ENCODE measurements at regions not wholly inside any gene's neighbourhood (a gene's known extent, or its start where the extent isn't known, plus 50 kb on each side); places are given as distances from the start of the nearest gene placed in this dataset.

DNA sequence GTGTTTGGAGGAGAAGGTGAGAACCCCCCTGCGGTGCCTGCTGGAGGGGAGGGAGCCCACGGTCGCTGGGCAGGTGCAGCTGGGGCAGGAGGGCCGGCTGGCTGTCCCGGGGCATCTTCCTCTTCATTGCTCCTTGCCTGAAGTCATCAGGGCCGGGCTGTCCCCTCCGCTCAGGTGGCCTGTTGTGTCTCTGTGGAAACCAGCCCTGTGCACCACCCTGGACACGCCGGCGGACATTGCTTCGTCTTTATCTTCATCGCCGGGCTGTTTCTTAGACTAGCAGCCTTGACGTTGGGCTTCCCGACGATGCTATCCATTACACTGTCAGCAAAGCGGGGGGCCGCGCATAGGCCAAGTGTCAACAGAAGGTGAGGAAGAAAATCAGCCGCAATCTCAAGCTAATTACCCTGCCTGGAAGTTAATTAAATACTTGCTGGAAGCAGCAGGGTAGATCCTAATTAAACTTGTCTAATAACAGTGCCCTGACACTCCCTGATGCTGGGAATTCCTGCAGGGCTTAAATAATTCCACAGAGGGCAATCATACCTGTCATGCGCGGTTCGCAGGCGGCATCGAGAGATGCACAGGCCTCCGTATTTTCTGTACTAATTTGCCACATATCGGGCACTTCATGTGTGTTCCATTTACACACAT, 111.4 kb upstream of the SOX1 start:
- no peaks in the 10 kb centered on the region for H3K36me3 ChIP-seq
- H3K4me3 ChIP-seq, result no peak overlapping the region
- WGBS, result 81% methylated on average over 25 of the region's 27 CpGs
- no peaks in the 10 kb centered on the region for H3K9me3 ChIP-seq
- H3K27ac ChIP-seq, result no peak overlapping the region
- H3K4me1 ChIP-seq (replicated peaks), result no peaks in the 10 kb centered on the region
- intact Hi-C loops (cut with DNase I), result no loop called here
- no peaks in the 10 kb centered on the region for H3K27me3 ChIP-seq (replicated peaks; ENCODE audit: insufficient read depth)
- no peak for DNase-seq (ENCODE audit: low spot score)
- TF ChIP-seq, protein P1, sequence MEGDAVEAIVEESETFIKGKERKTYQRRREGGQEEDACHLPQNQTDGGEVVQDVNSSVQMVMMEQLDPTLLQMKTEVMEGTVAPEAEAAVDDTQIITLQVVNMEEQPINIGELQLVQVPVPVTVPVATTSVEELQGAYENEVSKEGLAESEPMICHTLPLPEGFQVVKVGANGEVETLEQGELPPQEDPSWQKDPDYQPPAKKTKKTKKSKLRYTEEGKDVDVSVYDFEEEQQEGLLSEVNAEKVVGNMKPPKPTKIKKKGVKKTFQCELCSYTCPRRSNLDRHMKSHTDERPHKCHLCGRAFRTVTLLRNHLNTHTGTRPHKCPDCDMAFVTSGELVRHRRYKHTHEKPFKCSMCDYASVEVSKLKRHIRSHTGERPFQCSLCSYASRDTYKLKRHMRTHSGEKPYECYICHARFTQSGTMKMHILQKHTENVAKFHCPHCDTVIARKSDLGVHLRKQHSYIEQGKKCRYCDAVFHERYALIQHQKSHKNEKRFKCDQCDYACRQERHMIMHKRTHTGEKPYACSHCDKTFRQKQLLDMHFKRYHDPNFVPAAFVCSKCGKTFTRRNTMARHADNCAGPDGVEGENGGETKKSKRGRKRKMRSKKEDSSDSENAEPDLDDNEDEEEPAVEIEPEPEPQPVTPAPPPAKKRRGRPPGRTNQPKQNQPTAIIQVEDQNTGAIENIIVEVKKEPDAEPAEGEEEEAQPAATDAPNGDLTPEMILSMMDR (IDR thresholded peaks at IDR 0.05), result no peak
- TF ChIP-seq POLR2A (IDR thresholded peaks at IDR 0.05) (no peak), POLR2AphosphoS5 (IDR thresholded peaks at IDR 0.05) (no peak)

DNA sequence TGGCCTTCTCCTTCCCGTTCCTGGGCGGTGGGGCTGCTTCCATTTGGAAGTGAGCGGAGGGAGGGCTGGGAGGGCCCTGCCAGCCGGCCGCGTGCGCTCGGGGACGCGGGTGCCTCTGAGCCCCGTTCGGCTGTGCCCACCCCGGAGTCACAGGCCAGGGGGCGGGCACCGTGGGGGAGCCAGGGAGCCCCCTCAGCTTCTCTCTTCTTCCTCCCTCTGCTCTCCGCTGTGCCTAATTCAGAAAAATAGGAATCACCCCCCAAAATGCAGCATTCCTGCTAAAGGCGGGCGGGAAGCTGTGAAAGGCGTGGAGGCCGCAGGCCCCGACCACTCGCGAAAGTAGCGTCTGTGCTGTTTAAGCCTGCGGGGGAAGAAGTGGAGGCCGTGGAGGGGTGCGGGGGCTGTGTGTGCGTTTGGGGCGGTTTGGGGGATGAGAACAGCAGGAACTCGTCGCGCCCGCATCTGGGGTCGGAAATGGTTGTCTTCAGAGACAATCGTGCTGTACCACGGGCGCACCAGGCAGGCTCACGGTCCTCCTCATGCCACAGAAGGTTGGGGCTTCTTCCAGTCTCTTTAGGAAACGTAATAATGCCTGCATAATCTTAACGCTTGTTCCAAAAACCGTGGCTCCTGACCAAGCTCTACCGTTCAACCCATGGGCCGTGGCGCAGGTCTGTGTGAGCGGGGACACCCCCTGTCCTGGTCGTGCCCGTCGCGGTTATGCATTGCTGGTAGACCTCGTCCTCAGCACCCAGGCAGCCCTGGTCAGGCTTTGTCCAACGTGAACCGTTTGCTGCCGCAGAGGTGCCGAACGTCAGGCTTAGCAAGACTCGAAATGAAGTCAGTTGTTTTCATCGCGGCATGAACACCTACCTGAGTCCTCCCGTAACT, 110.4 kb upstream of the SOX1 start:
- 94% methylated on average over 53 of the region's 59 CpGs for WGBS
- TF ChIP-seq, protein P1 (IDR thresholded peaks at IDR 0.05), result no peak
- TF ChIP-seq POLR2AphosphoS5 (IDR thresholded peaks at IDR 0.05), result no peak
- no peak for TF ChIP-seq POLR2A (IDR thresholded peaks at IDR 0.05)
- intact Hi-C loops (cut with DNase I), result no loop called here
- Histone ChIP-seq H3K4me1 (replicated peaks) (no peaks in the 10 kb centered on the region), H3K36me3 (no peaks in the 10 kb centered on the region), H3K4me3 (no peak overlapping the region), H3K27me3 (replicated peaks; ENCODE audit: insufficient read depth) (no peaks in the 10 kb centered on the region), H3K9me3 (no peaks in the 10 kb centered on the region), H3K27ac (no peak overlapping the region)
- no peak for DNase-seq (ENCODE audit: low spot score)

DNA sequence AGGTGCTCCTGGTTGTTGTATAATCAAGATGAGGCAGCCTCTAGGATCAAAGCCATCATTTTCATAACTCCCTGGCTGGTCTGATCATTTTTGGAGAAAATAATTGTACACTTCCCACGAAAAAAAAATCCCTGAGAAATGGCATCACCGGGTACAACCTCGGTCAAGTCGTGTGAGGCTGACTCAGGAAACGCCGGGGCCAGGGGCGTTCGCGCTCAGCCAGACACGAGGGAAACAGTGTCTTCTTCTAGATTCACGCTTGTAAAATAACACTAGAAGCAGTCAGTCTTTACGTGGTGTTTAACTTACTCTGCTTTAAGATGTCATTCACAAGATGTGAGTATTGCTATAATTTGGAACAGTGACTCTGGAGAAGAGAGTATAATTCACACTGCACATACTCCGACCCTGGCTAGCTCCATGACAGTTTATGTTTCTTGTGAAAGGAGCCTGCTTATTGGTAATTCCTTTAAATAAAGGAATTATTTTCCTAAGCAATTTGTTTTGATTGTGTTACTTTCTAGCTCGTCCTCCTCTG, 109.0 kb upstream of the SOX1 start:
- no peaks in the 10 kb centered on the region for H3K36me3 ChIP-seq
- H3K4me3 ChIP-seq, result no peak overlapping the region
- no peaks in the 10 kb centered on the region for H3K27me3 ChIP-seq (replicated peaks; ENCODE audit: insufficient read depth)
- no peaks in the 10 kb centered on the region for H3K4me1 ChIP-seq (replicated peaks)
- no peak overlapping the region for H3K27ac ChIP-seq
- no peaks in the 10 kb centered on the region for H3K9me3 ChIP-seq
- no peak for DNase-seq (ENCODE audit: low spot score)
- TF ChIP-seq, protein P1 (IDR thresholded peaks at IDR 0.05), result no peak
- TF ChIP-seq POLR2AphosphoS5 (IDR thresholded peaks at IDR 0.05) (no peak), POLR2A (IDR thresholded peaks at IDR 0.05) (no peak)
- WGBS, result 34% methylated on average over 14 of the region's 14 CpGs
- intact Hi-C loops (cut with DNase I), result no loop called here

DNA sequence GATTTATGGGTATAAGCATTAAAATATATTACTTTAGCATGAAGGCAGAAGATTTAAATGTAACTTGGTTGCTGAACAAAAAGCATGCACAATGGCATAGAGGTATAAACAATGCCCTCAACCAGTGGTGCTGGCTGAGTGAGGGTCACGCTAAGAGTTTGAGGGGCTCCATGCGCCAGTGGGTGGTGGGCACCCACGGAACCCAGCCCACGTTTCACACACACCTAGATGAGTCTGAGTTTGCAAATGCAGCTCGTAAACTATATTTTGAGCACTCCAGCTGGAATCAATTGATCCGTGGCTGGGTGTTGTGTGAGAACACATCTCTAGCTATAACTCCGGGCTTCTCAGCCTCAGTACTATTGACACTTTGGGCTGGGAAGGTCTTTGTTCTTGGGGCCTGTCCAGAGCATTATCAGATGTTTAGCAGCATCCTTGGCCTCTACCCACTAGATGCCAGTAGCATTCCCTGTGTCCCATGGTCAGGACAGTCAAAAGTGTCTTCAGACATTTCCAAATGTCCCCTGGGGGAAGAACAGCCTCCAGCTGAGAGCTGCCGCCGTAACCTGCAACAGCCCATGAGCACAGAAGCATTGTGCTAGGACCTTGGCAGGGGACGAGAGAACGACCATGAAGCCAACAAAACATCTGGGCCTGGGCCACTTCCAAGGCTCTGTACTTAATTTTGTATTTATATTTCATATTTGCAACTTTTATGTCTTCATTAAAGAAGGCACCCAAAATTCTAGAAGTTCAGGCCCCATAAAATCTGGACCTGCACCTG, 108.1 kb upstream of the SOX1 start:
- Histone ChIP-seq H3K9me3 (no peaks in the 10 kb centered on the region), H3K4me1 (replicated peaks) (no peaks in the 10 kb centered on the region), H3K4me3 (no peak overlapping the region), H3K36me3 (no peaks in the 10 kb centered on the region), H3K27me3 (replicated peaks; ENCODE audit: insufficient read depth) (no peaks in the 10 kb centered on the region), H3K27ac (no peak overlapping the region)
- intact Hi-C loops (cut with DNase I), result no loop called here
- no peak for DNase-seq (ENCODE audit: low spot score)
- TF ChIP-seq, protein P1 (IDR thresholded peaks at IDR 0.05), result no peak
- TF ChIP-seq POLR2A (IDR thresholded peaks at IDR 0.05) (no peak), POLR2AphosphoS5 (IDR thresholded peaks at IDR 0.05) (no peak)
- WGBS, result 50% methylated on average over 11 of the region's 11 CpGs
